ENCODE measurements at regions not wholly inside any gene's neighbourhood (a gene's known extent, or its start where the extent isn't known, plus 50 kb on each side); places are given as distances from the start of the nearest gene placed in this dataset.

DNA sequence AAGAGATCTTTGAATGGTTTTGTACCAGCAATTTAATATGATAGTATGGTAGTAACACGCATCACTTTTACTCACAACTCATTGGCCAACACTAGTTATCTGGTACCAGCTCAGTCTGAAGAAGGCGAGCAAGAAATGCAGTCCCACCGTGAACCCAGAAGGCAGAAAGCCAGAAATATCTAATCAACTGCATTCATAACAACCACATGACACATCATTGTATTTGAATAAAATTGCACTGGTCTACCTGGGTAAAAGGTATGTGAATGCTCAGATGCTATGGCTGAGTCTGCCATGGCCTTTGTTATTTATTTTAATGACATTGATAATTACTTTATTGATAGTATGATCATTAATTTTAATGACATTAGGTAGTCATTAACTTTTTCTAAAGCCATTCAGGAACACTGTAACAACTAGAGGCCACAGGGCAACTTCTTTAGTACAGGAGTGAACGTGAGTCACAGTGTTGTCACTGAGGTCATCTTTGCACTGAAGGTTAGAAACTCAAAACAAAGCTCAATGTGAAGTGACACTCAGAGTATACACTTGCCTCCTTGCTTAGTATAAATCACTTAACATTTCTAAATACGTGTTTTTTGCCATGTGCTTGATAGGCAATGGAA lies 475.6 kb upstream of the TNP1 start:
- H3K9me2 ChIP-seq, result no peaks in the 10 kb centered on the region
- 72% methylated on average over 5 of the region's 5 CpGs for WGBS (ENCODE audit: low lambda C conversion rate)

More for the DNA sequence above, 475.6 kb upstream of the TNP1 start:
- no peaks in the 10 kb centered on the region for H3K27me3 ChIP-seq (ENCODE audit: insufficient read depth)
- H3K4me1 ChIP-seq (ENCODE audit: control insufficient read depth in 1 of 2, insufficient read depth in 2 of 2, low read depth in 1 of 2, low read length in 1 of 2), result peaks cover 2 to 37% of the 10 kb centered on the region in 2 experiments; a peak in 2 of 4 replicates
- no peak overlapping the region for H3K9ac ChIP-seq
- DNase-seq, result no peak
- no peak overlapping the region for H3K4me3 ChIP-seq (ENCODE audit: low read depth in 2 of 2, low read length in 1 of 2)
- CTCF ChIA-PET, result no interaction called here
- no peak overlapping the region for H3K27ac ChIP-seq (ENCODE audit: low read depth in 2 of 2, low read length in 1 of 2)
- peaks cover 5% of the 10 kb centered on the region for H3F3A ChIP-seq (replicated peaks; ENCODE audit: insufficient read depth)
- no peaks in the 10 kb centered on the region for H4K20me1 ChIP-seq (ENCODE audit: insufficient read depth)
- H3K9me3 ChIP-seq, result no peaks in the 10 kb centered on the region
- POLR2A ChIA-PET, result no interaction called here
- H3K4me2 ChIP-seq, result no peak overlapping the region
- H3K36me3 ChIP-seq (replicated peaks in 1 of 2; ENCODE audit: control insufficient read depth in 1 of 2, insufficient read depth in 2 of 2, low read length in 1 of 2), result no peaks in the 10 kb centered on the region
- no peaks in the 10 kb centered on the region for H3K79me2 ChIP-seq (ENCODE audit: insufficient read depth)
- TF ChIP-seq MEF2A (IDR thresholded peaks at IDR 0.05; ENCODE audit: borderline replicate concordance, low read depth) (no peak), PBX3 (IDR thresholded peaks at IDR 0.05) (no peak), NRF1 (IDR thresholded peaks at IDR 0.05; ENCODE audit: low read depth, low read length) (no peak), ELF1 (IDR thresholded peaks at IDR 0.05) (no peak), POLR2AphosphoS5 (IDR thresholded peaks at IDR 0.05; ENCODE audit: low read depth, low read length) (no peak), RFX5 (IDR thresholded peaks at IDR 0.05; ENCODE audit: low read length) (no peak), TCF12 (IDR thresholded peaks at IDR 0.05) (no peak), TEAD4 (IDR thresholded peaks at IDR 0.05; ENCODE audit: borderline replicate concordance, insufficient read depth) (no peak), EZH2phosphoT487 (IDR thresholded peaks at IDR 0.05; ENCODE audit: borderline replicate concordance, low read depth) (no peak), MXI1 (IDR thresholded peaks at IDR 0.05; ENCODE audit: low read depth, low read length) (no peak), MAX (IDR thresholded peaks at IDR 0.05; ENCODE audit: low read depth) (no peak), FOXM1 (IDR thresholded peaks at IDR 0.05; ENCODE audit: low read depth) (no peak), TAF1 (IDR thresholded peaks at IDR 0.05; ENCODE audit: borderline replicate concordance, low read depth, low read length) (no peak), FOXJ3 (CRISPR knock-in tag; IDR thresholded peaks at IDR 0.05) (no peak), CHD2 (IDR thresholded peaks at IDR 0.05; ENCODE audit: low read length, partially characterized antibody) (no peak), EP300 (IDR thresholded peaks at IDR 0.05; ENCODE audit: borderline replicate concordance in 1 of 2, low read depth in 1 of 2, low read length in 1 of 2) (no peak), YY1 (IDR thresholded peaks at IDR 0.05; ENCODE audit: low read depth) (no peak), RAD21 (IDR thresholded peaks at IDR 0.05; ENCODE audit: low read length) (no peak), FOSL2 (IDR thresholded peaks at IDR 0.05; ENCODE audit: borderline replicate concordance, low read depth) (no peak)
- TF ChIP-seq, protein P1, sequence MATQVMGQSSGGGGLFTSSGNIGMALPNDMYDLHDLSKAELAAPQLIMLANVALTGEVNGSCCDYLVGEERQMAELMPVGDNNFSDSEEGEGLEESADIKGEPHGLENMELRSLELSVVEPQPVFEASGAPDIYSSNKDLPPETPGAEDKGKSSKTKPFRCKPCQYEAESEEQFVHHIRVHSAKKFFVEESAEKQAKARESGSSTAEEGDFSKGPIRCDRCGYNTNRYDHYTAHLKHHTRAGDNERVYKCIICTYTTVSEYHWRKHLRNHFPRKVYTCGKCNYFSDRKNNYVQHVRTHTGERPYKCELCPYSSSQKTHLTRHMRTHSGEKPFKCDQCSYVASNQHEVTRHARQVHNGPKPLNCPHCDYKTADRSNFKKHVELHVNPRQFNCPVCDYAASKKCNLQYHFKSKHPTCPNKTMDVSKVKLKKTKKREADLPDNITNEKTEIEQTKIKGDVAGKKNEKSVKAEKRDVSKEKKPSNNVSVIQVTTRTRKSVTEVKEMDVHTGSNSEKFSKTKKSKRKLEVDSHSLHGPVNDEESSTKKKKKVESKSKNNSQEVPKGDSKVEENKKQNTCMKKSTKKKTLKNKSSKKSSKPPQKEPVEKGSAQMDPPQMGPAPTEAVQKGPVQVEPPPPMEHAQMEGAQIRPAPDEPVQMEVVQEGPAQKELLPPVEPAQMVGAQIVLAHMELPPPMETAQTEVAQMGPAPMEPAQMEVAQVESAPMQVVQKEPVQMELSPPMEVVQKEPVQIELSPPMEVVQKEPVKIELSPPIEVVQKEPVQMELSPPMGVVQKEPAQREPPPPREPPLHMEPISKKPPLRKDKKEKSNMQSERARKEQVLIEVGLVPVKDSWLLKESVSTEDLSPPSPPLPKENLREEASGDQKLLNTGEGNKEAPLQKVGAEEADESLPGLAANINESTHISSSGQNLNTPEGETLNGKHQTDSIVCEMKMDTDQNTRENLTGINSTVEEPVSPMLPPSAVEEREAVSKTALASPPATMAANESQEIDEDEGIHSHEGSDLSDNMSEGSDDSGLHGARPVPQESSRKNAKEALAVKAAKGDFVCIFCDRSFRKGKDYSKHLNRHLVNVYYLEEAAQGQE (IDR thresholded peaks at IDR 0.05; ENCODE audit: low read depth, low read length), result no peak
- H2AFZ ChIP-seq (ENCODE audit: low read depth), result no peak overlapping the region
